Ascending aorta (tissue), 2 donors: ENCODE measurements at regions not wholly inside any gene's neighbourhood (a gene's known extent, or its start where the extent isn't known, plus 50 kb on each side); places are given as distances from the start of the nearest gene placed in this dataset.
"Not testable (repeated sequence)": the region's sequence is repeated elsewhere in the genome, so short reads cannot be mapped to it uniquely, and the experiment has no call there.

Experiments used
- DNase-seq, 2 donors: peaks; one replicate each; pipeline ENCODE4 v3.0.0-alpha.2; 2019; ENCODE audit warnings: low spot score in 2 of 2
- H3K27ac ChIP-seq, 2 donors: fragments of 200-600 bp; sonication (generic); one replicate each; pipeline ENCODE4 v1.5.1; 2016 to 2017; ENCODE audit warnings: mild to moderate bottlenecking in 1 of 2
- H3K27me3 ChIP-seq: fragments of 200-600 bp; sonication (generic); one replicate; pipeline ENCODE4 v1.5.1; 2017
- H3K36me3 ChIP-seq, 2 donors: fragments of 200-600 bp; sonication (generic); one replicate each; pipeline ENCODE4 v1.5.1; 2016
- H3K4me1 ChIP-seq, 2 donors: fragments of 200-600 bp; sonication (generic); one replicate each; pipeline ENCODE4 v1.5.1; 2016 to 2017; ENCODE audit warnings: mild to moderate bottlenecking in 1 of 2
- H3K4me3 ChIP-seq, 2 donors: fragments of 200-600 bp; sonication (generic); one replicate each; pipeline ENCODE4 v1.5.1; 2016 to 2017; ENCODE audit warnings: mild to moderate bottlenecking in 1 of 2
- H3K9me3 ChIP-seq, 2 donors: fragments of 200-600 bp; sonication (generic); one replicate each; pipeline ENCODE4 v1.5.1; 2016
- CTCF ChIP-seq, 3 experiments: fragments of 200-600 bp in 2 of 3; fragments of 450-650 bp in 1 of 3; sonication (generic) in 2 of 3; IDR thresholded peaks; one replicate each; pipeline ENCODE4 v1.5.1; 2016 to 2019; ENCODE audit warnings: antibody characterized with exemption in 3 of 3, mild to moderate bottlenecking in 1 of 3, moderate library complexity in 1 of 3
- intact Hi-C: fragments of 100-400 bp; cut with DNase I; formaldehyde crosslinking; loops from one replicate; pipeline ENCODE4 v1.15.1; 2023

DNA sequence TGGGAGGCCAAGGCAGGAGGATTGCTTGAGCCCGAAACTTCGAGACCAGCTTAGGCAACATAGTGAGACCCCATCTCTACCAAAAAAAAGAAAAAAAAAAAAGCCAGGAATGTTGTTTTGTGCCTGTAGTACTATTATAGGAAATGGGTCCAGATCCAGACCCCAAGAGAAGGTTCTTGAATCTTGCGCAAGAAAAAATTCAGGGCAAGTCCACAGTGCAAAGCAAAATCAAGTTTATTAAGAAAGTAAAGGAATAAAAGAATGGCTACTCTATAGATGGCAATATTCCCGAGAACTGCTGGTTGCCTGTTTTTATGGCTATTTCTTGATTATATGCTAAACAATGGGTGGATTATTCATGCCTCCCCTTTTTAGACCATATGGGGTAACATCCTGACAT, 51.2 kb upstream of the RDX start:
- no peak for TF ChIP-seq CTCF (IDR thresholded peaks at IDR 0.05)

DNA sequence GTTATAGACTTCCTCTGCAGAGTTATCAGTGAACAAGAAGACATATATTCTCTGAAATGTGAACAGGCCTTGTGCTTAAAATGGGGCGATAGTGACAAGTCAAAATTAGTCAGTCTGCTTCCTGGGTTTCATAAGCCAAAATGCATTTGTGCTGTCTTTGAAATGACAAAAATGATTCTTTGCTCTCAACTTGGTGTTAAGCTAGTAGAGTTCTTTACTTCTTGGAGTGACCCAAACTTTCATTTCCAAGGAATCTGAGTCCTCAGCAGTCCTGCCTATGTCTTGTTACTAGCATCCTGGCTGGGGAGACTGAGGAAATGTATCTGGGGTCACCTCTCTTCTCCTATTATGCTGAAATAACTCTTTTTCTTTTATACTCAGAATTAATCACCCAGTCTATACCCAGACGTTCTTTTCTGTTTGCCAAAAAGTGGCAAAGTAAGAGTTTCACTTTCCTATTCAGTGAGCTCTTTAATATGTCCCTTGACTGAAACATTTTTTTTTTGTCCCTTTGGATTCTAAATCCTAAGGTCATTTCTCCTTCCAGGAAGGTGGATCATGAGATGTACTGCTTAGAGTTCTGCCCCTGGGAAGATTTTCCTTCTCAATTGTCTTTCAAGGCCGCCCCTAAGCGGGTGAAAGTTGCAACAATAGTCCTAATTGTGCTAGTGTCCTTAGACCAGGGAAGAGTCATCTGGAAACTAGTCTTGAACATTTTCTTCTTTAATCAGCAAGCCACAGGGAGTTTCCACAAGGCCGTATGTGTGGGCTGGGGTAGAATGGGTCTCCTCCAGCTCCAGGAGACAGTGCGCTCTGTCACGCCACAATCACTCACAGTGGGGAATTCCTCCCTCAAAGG, 53.0 kb upstream of the RDX start:
- intact Hi-C loops, result no loop called here
- no peak overlapping the region for H3K4me3 ChIP-seq
- no peaks in the 10 kb centered on the region for H3K36me3 ChIP-seq
- no peaks in the 10 kb centered on the region for H3K9me3 ChIP-seq
- no peaks in the 10 kb centered on the region for H3K27me3 ChIP-seq
- no peaks in the 10 kb centered on the region for H3K4me1 ChIP-seq
- TF ChIP-seq CTCF (IDR thresholded peaks at IDR 0.05), result no peak
- H3K27ac ChIP-seq, result no peak overlapping the region
- DNase-seq, result no peak

More for the DNA sequence above, 51.2 kb upstream of the RDX start:
- intact Hi-C loops, result no loop called here
- H3K27me3 ChIP-seq, result no peaks in the 10 kb centered on the region
- no peaks in the 10 kb centered on the region for H3K9me3 ChIP-seq
- no peaks in the 10 kb centered on the region for H3K36me3 ChIP-seq
- H3K4me3 ChIP-seq, result no peak overlapping the region
- DNase-seq, result no peak
- no peak overlapping the region for H3K27ac ChIP-seq
- no peaks in the 10 kb centered on the region for H3K4me1 ChIP-seq

DNA sequence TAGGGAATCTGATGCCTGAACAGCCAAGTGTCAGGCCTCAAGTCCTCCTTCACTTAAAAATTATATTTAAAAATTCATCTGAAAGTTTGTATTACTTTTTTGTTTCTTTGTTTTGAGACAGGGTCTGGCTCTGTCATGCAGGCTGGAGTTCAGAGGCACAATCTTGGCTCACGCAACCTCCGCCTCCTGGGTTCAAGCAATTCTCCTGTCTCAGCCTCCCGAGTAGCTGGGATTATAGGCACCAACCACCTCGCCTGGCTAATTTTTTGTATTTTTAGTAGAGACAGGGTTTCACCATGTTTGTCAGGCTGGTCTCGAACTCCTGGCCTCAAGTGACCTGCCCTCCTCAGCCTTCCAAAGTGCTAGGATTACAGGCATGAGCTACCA, 53.6 kb upstream of the RDX start:
- H3K27me3 ChIP-seq, H3K9me3 ChIP-seq, intact Hi-C loops, H3K4me1 ChIP-seq, DNase-seq, H3K36me3 ChIP-seq, H3K27ac ChIP-seq, H3K4me3 ChIP-seq: not testable (repeated sequence)

DNA sequence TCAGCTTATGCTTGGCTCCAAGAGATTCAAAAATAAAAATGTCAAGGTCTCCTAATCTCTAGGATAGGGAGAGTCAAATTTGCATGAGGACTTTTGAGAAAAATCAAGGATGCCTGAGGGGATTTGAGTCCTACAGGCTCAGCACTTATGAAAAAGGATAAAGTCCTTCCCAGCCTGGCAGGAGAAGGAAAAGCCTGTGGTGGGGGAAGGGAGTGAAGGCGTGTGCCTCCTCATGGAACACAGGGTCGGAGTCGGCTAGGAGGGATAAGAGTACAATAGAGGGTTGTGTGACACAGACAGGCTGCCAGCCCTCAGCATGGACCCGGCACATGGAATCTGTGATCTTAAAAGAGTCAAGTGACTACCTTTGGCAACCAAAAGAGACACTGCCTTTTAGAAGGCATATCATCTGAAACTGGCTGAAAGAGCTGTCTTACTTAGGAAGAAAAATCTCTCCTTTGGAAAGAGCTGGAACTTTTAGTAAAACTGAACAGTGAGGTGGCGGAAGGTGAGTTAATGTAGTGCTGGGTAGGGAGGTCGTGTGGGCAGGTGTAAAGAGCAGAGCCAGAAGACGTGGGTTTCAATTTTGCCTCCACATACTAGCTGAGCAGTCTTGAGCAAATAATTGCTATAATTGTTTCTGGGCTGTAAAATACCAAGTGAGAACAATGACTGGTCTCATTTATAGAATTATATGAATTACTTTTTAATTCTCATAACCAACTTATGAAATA, 58.8 kb upstream of the RDX start:
- H3K4me3 ChIP-seq, result no peak overlapping the region
- H3K4me1 ChIP-seq, result no peaks in the 10 kb centered on the region
- no peak for DNase-seq
- no peak overlapping the region for H3K27ac ChIP-seq
- no peak for TF ChIP-seq CTCF (IDR thresholded peaks at IDR 0.05)
- H3K36me3 ChIP-seq, result no peaks in the 10 kb centered on the region
- intact Hi-C loops, result no loop called here
- no peaks in the 10 kb centered on the region for H3K27me3 ChIP-seq
- no peaks in the 10 kb centered on the region for H3K9me3 ChIP-seq

GRCh38 chr11:110356762-110357671, 60.6 kb upstream of the RDX start:
- no peak for DNase-seq
- H3K4me3 ChIP-seq, result no peak overlapping the region
- H3K4me1 ChIP-seq, result no peaks in the 10 kb centered on the region
- H3K36me3 ChIP-seq, result no peaks in the 10 kb centered on the region
- no peaks in the 10 kb centered on the region for H3K27me3 ChIP-seq
- H3K27ac ChIP-seq, result no peak overlapping the region
- intact Hi-C loops, result no loop called here
- TF ChIP-seq CTCF (IDR thresholded peaks at IDR 0.05), result no peak
- H3K9me3 ChIP-seq, result no peaks in the 10 kb centered on the region
